SKM-1 (cell line): ENCODE measurements at regions not wholly inside any gene's neighbourhood (a gene's known extent, or its start where the extent isn't known, plus 50 kb on each side); places are given as distances from the start of the nearest gene placed in this dataset.
"Not testable (repeated sequence)": the region's sequence is repeated elsewhere in the genome, so short reads cannot be mapped to it uniquely, and the experiment has no call there.

ENCODE experiments used
- DNase-seq: peaks from one replicate; lab custom pipeline; 2025; ENCODE audit not compliant: unreplicated experiment; lab: John Stamatoyannopoulos, UW

DNA sequence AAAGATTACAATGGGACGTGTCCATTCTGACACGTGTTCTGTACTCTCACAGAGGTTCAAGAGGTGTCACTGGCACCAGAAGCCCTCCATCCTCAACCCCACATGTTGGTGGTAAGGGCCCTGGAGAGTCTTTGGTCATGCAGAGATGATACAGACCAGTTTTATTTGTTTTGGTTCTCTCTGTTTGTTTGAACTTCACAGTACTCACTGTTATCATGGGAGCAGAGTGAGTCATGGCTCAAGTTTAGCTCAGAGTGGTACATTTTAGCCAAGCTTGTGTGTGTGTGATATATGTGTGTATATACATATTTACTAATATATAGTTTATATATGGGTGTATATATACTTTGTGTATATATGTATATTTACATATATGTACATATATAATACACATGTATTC is 935.6 kb downstream of the GRID1 start:
- no peak for DNase-seq

DNA sequence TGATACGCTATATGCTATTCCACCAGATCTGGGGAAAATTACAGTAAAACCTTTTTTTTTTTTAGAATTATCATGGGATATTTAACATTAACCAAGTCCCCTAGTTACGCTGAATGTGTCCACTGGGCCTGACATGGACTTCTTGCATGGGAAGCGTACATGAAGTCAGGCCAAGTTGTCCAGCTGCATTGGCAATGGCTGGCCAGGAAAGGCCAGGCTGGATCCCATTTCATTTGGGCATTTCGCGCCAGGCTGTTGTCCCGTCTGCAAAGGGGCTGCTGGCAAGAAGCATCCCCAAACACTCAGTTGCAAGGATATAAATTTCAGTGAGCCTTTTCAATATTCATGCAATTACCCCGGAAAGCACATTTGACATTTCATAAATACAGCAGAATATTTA is 933.3 kb downstream of the GRID1 start:
- DNase-seq, result no peak

DNA sequence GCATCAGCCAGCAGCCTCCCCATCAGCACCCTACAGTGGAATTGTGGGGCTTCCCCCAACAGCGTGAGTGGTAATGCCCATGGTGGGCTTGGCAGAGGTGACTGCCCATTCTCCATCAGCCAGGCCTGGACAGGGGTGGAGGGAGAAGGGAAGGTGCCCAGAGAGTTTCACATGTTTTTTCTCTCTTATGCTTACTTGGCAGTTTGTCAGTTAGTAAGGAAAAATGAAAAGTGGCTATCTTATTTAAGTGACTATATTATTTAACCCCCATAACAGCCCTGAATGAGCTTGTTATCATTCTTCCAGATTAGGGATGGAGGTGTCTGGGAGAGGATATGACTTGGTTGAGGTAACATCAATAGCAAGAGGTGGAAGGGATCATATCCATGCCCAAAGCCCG is 921.7 kb downstream of the GRID1 start:
- no peak for DNase-seq

DNA sequence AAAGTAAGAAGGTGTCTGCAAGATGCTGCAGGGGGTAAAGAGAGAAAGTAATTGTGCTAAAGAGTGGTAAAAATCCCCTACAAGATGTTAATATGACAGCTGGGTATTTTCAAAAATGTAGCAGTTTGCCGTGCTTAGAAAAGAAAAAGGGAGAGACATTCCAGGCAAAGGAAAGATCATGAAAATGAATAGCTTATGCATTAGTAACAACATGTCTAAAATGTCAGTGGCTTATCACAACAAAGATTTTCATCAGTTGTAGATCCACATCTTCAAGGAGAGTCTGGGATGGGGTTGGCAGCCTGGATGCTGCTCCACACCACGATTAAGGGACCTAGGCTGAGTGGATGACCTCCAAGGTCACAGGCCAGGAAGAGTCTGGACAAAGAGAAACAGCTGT is 920.9 kb downstream of the GRID1 start:
- no peak for DNase-seq

DNA sequence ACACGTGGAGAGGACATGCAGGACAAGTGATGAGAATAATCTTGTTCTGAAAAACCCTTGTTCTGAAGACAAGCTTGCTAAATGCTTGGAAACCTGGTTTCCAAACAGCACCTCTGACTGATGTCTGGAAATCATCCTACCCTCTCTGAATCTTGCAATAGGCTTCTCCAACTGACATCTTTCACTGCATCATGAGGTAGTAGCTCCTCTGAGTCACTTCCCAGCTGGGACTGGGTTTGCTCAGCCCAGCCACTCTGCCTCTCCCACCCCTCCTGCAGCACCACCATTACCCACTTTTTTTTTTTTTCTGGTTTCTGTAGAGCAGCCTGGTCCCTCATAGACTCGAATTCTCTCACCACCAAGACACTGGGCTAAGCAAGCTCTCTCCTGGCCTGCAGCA is 919.8 kb downstream of the GRID1 start:
- DNase-seq, result no peak

DNA sequence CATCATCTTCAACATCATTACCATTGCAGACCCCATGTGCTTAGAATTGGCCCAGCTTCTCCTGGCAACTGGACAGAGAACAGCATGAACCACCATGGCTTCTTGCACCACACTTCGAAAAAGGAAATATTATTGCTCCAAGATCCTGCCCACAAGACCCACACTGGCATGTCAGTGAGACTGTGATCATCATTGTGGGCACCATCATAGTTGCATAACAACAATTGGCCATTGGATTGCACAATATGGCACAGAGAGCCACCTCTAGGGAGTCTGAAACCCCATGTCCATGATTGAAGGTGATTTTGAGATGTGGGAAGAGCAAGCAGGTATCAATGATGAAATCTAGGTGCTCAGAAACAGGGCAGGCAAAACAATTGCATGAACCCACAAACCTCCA is 918.9 kb downstream of the GRID1 start:
- DNase-seq, result no peak

DNA sequence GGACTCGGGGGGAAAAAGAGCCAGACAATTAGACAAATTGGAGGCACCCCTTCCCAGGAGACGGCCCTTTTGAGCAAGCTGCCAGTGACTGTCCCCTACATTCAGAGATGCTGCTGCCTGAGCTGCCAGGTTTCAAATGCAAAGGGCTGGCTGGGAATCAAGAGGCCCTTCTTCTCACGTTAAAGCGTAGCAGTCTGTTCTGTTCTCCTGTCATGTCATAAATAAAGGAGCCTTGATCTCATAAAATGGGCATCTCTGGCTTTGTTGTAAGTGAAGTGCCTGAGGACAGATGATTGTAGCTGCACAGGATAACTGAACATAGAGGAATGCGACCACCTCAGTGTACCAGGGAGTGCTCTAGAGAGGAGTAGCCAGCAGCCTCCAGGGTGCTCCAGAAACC is 917.9 kb downstream of the GRID1 start:
- no peak for DNase-seq

DNA sequence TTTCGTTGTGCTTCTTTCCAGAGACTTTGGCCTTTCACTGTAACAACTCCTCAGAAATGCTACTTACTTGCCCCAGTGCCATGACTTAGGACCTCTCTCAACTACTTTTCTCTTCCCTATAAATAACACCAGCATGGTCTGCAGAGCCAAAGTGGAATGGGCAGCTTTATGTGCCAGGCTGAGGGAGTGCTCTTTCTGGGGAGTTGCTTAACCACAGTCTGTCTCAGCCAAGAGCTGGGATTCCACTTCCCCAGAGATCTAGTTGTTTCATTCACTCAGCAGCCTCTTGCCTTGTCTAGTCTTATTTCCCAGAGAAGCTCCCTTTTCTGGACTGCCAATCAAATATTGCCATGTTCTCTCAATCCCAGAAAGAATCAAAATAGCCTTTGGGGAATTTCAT is 912.2 kb downstream of the GRID1 start:
- no peak for DNase-seq

DNA sequence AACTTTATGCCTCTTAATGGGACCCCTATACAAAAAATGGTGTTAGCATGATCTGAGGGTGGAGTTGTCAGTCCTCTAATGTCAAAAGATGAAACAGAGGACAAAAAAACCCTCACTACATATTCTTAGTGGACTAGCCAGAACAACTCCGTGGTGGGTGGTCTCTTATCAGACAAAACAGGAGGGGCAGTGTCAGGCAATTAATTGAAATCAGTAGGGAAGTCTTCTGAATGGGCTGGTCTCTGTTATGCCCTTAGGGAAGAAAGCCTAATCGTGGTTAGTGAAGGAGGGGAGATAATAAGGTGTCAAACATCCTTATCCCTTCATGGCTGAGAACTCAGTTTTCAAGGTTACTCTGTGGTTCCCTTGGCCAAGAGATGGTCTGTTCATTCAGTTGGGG is 909.4 kb downstream of the GRID1 start:
- DNase-seq, result no peak

DNA sequence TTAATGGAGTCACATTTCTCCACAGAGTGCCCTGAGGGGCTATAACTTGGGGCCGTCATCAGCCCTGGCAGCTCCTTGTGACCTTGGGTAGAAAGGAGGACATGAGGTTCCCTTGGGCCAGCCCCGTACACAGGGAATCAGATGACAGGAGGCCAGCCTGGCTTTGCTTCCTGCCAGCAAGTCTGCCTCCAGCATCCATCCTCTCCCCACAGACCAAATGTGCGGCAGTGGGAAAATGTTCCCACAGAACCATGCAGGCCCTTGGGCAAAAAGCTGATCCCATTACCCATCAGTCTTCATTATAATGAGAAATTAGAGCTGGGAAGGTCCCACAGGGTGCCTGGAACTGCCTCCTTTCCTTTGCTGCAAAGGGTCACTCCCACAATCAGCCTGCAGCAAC is 908.3 kb downstream of the GRID1 start:
- no peak for DNase-seq

DNA sequence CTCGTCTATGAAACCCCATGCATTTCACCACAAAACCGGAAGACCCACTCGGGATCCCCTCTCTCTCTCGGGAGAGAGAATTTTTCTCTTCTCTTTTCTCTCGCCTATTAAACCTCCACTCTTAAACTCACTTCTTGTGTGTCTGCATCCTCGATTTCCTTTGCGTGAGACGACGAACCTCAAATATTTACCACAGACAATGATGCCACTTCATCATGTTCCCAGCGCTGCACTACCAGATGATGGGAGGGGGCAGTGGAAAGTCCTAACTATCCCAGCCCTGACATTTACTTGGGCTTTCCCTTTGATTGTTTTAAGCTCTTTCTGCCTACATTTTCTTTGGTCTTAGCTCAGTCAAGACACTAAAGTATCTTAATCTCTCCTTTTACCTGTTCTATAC is 906.7 kb downstream of the GRID1 start:
- DNase-seq, result no peak

DNA sequence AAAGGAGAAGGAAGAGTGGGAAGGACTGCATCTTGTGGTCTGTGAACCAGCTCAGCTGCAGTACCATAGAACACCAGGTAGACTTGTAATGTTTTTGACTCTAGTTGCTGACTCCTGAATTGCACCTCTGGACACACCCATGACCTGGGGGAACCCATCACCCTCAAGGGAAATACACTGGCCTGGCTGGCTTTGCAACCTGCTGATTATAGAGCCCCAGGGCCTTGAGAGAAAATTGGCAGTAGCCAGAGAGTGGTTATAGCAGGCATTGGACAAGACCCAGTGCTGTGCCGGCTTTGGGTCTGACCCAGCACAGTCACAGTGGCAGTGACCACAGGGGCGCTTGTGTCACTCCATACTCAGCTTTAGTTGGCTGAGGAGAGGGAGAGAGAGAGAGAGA is 902.3 kb downstream of the GRID1 start:
- DNase-seq, result no peak

DNA sequence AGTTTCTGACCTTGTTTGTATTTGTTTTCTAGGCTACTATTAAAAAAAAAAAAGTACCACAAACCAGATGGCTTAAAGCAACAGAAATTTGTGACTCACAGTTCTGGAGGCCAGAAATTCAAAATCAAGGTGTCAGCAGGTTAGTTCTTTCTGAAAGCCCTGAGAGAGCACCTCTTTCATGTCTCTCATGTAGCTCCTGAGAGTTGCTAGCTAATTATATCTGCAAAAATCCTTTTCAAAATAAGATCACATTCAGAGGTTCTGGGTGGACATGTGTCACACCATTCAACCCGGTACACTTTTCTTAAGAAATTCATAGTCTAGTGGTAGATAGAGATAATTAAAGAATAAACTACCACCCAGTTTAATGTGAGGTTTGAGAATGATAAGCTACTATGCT is 888.6 kb downstream of the GRID1 start:
- DNase-seq, result no peak

DNA sequence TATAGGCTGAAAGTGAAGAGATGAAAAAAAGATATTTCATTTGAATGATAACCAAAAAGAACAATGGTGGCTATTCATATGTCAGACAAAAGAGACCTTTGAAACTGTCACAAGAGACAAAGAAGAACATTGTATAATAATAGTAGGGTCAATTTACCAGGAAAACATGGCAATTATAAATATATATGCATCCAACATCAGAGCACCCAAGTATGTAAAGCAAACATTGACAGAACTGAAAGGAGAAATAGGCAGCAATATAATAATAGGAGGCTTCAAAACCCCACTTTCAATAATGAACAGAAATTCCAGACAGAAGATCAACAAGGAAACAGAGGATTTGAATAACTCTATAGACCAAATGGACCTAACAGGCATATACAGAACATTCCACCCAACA is 876.2 kb downstream of the GRID1 start:
- no peak for DNase-seq

DNA sequence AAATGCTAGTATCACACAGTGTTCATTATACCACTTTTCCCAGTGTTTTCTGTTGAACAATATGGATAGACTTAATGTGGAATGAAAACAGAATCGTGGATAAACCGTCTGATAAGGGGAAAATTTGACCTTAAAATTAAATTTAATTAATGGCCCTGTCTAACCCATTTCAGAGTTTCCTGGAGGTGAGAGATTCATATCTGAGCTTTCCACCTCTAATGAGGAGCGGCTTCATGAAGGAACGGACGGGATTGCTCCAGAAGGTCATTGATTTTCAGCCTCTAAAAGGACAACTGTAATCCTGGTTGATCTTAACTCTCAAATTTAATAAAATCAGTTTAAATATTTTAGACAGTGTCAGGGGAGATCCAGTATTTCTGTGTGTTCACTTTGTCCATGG is 874.9 kb downstream of the GRID1 start:
- DNase-seq, result no peak

DNA sequence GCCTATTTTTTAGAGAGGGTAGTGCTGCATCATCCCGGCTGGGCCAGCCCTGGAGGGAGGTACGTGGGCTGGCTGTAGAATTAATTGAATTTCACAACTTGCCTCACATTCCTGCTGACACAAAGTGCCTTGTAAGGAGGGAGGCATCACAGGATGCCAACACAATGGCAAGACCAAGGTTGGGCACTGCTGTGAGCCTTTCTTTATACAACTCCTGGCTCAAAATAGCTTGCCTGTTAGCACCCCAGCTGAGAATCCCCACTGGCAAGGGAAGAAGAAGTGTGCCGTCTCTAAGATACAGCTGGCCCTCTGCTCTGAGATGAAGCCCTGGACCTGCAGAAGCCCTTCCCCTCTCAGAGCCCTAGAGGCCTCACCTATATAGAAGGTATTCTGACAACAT is 873.9 kb downstream of the GRID1 start:
- no peak for DNase-seq

DNA sequence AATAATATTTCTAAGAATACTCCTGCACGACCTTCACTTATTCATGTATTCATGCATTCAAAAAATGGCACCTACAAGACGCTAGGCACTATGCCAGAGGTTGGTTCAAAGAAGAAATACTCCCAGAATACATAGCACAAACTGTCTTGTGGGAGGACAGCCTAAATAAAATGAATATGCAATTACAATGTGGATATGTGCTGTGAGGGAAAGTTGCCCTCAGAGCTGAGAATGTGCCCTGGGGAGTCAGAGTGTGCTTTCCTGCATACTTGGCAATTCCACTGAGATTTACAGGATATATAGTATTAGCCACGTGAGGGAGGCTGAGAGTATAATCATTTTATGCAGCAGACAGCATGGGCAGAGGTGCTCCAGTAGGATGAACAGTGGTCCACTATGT is 872.9 kb downstream of the GRID1 start:
- DNase-seq, result no peak

DNA sequence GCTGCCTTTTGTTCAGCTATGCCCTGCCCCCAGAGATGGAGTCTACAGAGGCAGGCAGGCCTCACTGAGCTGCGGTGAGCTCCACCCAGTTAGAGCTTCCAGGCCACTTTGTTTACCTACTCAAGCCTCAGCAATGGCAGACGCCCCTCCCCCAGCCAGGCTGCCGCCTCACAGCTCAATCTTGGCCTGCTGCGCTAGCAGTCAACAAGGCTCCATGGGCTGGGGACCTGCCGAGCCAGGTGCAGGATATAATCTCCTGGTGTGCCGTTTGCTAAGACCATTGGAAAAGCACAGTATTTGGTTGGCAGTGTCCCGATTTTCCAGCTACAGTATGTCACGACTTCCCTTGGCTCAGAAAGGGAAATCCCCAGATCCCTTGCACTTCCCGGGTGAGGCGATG is 862.0 kb downstream of the GRID1 start:
- not testable (repeated sequence) for DNase-seq

DNA sequence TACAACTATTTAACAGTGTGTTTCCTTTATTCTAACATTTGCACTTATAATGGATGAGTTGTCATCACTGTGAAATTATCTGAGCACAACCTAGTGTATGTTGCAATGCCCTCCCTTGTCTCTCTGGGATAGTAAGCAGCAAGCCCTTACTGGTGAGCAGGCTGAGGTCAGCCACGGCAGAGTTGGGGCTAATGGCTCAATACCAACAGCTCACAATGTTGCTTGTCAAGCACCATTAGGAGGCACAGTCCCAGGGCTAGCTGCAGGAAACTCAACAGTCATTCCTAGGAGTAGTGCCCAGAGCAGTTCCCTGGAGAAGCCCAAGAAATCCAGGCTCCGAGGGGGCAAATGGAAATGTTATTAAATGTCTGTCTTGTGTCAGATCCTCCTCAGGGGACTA is 858.4 kb downstream of the GRID1 start:
- no peak for DNase-seq

DNA sequence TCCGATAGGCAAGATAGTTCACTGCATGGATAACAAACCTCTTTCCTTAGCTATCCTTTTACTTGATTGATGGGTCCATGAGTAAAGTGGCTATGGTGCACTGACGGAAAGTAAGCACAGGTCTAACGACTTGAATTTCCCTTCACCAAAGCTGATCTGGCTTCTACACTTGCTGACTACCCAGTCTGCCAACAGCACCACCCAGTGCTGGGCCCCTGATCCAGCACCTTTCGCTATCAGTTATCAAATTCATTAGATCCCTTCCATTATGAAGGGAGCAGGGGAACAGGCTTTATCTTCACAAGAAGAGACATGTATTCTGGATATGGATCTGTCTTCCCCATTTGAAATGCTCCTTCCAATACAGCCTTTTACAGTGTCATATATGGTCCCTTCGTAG is 855.9 kb downstream of the GRID1 start:
- no peak for DNase-seq

DNA sequence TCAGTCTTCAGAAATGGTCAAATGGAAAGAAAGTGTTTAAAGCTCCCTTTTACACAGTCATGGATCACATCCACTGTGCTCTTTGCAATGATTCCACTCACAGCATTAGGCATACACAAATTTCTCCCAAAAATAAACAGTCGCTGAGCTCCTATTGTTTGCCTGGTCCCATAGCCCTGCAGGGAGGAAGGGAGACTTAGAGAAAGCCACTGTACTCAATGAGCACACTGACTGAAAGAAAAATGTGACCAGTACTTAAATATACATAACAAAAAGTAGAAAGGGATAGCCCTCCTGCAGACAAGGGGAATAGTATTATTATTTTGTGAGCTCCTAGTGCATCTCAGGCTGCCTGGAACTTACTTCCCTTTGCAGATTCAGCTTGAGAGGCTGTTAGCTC is 853.2 kb downstream of the GRID1 start:
- no peak for DNase-seq

DNA sequence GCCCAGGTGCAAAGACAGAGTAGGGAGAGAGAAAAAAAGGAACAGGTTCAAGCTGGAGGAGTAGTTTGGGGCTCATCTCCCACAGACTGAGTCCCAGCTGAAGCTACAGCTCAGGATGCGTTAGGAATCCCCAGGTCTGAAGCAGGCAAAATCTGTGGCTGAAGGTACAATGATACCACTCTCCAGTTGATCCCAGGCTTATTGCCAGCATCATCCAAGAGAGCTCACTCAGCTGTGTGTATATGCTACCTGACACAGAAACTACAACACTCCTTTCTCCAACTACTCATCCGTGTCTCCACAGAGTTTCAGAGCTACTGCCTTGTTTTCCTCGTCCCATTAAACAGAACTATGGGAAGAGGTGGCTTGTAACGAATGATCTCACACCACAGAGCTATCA is 851.3 kb downstream of the GRID1 start:
- DNase-seq, result no peak

DNA sequence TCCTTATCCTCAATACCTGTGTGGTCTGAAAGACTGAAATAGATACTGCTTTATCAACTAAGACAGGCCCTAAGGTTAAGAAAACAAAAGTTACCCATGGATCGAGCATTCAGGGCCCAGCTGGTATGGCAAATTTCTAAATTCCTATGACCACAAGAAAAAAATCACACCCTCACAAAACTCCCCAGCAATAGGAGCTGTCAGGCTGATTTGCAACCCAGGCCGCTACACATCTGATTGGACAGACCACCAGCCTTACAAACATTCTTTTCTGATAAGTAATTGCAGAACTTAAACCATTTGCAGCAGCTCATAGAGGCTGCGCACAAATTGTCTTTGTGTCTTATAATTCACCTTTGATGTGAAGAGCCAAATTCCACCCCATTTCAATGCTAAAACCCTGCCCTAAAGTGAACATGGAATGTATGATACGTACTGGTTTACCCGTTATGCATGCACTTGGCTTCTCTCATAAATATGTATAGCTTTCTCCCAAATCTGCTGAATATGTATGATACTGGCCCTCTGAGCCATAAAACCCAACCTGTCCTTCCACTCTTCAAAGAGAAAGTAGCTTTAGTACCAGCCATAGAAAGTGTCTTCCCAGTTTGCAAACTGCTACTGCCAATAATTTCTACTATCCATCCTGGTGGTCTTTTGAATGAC is 842.5 kb downstream of the GRID1 start:
- no peak for DNase-seq
